ENCODE measurements at regions not wholly inside any gene's neighbourhood (a gene's known extent, or its start where the extent isn't known, plus 50 kb on each side); places are given as distances from the start of the nearest gene placed in this dataset.
"Not testable (repeated sequence)": the region's sequence is repeated elsewhere in the genome, so short reads cannot be mapped to it uniquely, and the experiment has no call there.

DNA sequence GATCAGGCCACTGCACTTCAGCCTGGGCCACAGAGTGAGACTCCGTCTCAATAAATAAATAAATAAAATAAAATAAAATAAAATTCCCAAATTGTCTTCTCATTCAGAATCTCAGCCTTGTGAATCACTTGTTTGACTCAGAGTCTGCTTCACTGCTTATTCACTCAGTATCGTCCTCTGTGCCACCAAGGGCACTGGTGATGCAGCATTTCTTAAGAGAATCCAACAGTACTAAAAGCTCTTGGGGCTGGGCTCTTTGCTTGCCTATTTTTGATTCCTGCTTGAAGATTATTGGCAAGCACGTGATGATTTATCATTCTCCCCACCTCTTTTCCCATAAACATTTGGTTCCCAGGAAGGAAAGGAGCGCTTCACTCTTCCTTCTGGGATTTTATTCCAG lies 54.8 kb upstream of the HMGB1 start:
- TF ChIP-seq CTCF (conservative IDR thresholded peaks at IDR 0.05), result no peak
- TF ChIP-seq ZFX (IDR thresholded peaks at IDR 0.05), result no peak
- no peak overlapping the region for H3K27ac ChIP-seq

DNA sequence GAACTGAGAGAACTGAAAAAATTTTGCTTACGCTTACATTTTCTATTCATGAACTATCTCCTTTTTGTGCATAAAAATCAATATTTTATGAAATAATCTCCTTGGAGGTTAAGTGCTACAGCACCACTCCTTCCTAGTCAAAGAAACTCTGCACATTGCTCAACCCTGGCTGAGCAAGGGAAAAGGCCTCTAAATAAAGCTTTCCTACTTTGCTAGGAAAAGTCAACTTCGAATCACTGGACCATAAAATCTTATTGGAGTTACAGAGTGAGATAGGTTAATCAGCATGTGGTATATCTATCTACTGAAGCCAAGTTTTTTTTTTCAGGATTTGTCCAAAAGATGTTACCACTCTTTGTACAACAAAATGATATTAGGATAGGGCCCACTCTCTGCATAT lies 57.5 kb upstream of the HMGB1 start:
- TF ChIP-seq CTCF (conservative IDR thresholded peaks at IDR 0.05) (no peak), ZFX (IDR thresholded peaks at IDR 0.05) (no peak)
- no peak overlapping the region for H3K27ac ChIP-seq

- not testable (repeated sequence) for H3K27ac ChIP-seq
These were observed 58.1 kb upstream of the HMGB1 start for GRCh38 chr13:30523817-30524216.

- H3K27ac ChIP-seq, result not testable (repeated sequence)
These were observed 59.5 kb upstream of the HMGB1 start for GRCh38 chr13:30525212-30525611.

- H3K27ac ChIP-seq, result no peak overlapping the region
- TF ChIP-seq ZFX (IDR thresholded peaks at IDR 0.05), result no peak
- no peak for TF ChIP-seq CTCF (conservative IDR thresholded peaks at IDR 0.05)
These were observed 61.1 kb upstream of the HMGB1 start for GRCh38 chr13:30526612-30527495.

DNA sequence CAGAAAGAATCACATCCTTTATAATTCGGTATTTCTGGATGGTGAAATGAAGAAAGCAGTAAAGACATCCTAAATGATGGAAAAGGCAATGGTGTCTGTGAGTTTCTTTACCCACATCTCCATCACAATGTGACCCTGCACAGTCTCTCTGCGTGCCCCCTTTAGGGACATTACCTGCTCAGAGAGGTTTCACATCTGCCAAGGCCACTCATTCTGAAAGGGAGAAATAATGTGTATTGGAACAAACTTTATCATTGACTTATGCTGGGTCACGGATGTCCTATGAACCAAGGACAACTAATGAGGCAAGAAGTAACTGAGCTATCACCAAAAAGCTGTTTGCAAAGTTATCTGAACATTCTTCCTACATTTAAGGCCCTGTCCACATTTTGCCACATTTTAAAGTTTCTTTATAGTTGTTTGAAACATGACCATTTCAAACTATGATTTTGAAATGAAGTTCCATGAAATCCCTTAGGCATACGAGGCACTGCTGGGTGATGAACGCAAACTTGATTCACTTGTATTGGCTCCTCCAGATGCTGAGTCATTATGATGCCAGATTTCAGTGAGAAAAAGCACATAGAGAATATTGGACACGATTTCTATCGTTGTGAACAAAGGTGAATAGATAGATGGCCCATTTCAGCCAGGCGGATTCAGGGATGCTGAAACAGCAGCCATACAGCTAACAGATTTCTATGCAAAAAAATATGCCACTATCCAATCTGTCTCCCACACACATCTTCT lies 63.5 kb upstream of the HMGB1 start:
- TF ChIP-seq CTCF (conservative IDR thresholded peaks at IDR 0.05) (no peak), ZFX (IDR thresholded peaks at IDR 0.05) (no peak)
- no peak overlapping the region for H3K27ac ChIP-seq

GRCh38 chr13:30535046-30535445 lies 69.3 kb upstream of the HMGB1 start:
- no peak overlapping the region for H3K27ac ChIP-seq
- TF ChIP-seq ZFX (IDR thresholded peaks at IDR 0.05) (no peak), CTCF (conservative IDR thresholded peaks at IDR 0.05) (no peak)

- no peak overlapping the region for H3K27ac ChIP-seq
- TF ChIP-seq ZFX (IDR thresholded peaks at IDR 0.05) (no peak), CTCF (conservative IDR thresholded peaks at IDR 0.05) (no peak)
These were observed 72.4 kb upstream of the USPL1 start for GRCh38 chr13:30545320-30545719.

GRCh38 chr13:30548046-30548445 lies 69.7 kb upstream of the USPL1 start:
- H3K27ac ChIP-seq, result not testable (repeated sequence)

All from C4-2B (cell line).